Nephron (organoid): ENCODE measurements at regions not wholly inside any gene's neighbourhood (a gene's known extent, or its start where the extent isn't known, plus 50 kb on each side); places are given as distances from the start of the nearest gene placed in this dataset.

Experiments used
- H3K27ac Mint-ChIP-seq, 3 experiments: 2 replicates each; pipeline ENCODE4 v1.8.0; 2020; ENCODE audit warnings: mixed read lengths in 3 of 3, mild to moderate bottlenecking in 2 of 3, moderate library complexity in 1 of 3
- H3K27me3 Mint-ChIP-seq: 2 replicates; pipeline ENCODE4 v1.8.0; 2021; ENCODE audit warnings: low read depth, mild to moderate bottlenecking, moderate library complexity, mixed read lengths
- H3K36me3 Mint-ChIP-seq: 2 replicates; pipeline ENCODE4 v1.8.0; 2020; ENCODE audit warnings: low read depth, mixed read lengths
- H3K4me1 Mint-ChIP-seq: 2 replicates; pipeline ENCODE4 v1.8.0; 2020; ENCODE audit warnings: mixed read lengths
- H3K4me3 Mint-ChIP-seq, 3 experiments: 2 replicates each; pipeline ENCODE4 v1.8.0; 2020; ENCODE audit warnings: mild to moderate bottlenecking in 3 of 3, mixed read lengths in 3 of 3, moderate library complexity in 2 of 3
- H3K9me3 Mint-ChIP-seq: 2 replicates; pipeline ENCODE4 v1.8.0; 2020; ENCODE audit warnings: mixed read lengths
- CTCF ChIP-seq, 3 experiments: fragments of 200-600 bp; sonication (generic); IDR thresholded peaks; one replicate each; pipeline ENCODE4 v1.5.0; 2021; ENCODE audit warnings: antibody characterized with exemption in 3 of 3; ENCODE audit not compliant: unreplicated experiment in 3 of 3

- peaks cover 9% of the 10 kb centered on the region for H3K27me3 Mint-ChIP-seq
- no peaks in the 10 kb centered on the region for H3K36me3 Mint-ChIP-seq
- H3K4me1 Mint-ChIP-seq = no peaks in the 10 kb centered on the region
- H3K9me3 Mint-ChIP-seq = peaks cover 34% of the 10 kb centered on the region
- no peak overlapping the region for H3K27ac Mint-ChIP-seq
- no peak overlapping the region for H3K4me3 Mint-ChIP-seq
- no peak for TF ChIP-seq CTCF (IDR thresholded peaks at IDR 0.05; ENCODE audit: unreplicated experiment in 3 of 3)
Measured at GRCh38 chr9:93786204-93786603, 169.0 kb downstream of the BARX1 start.

- Mint-ChIP-seq H3K9me3 (no peaks in the 10 kb centered on the region), H3K27me3 (no peaks in the 10 kb centered on the region), H3K4me1 (no peaks in the 10 kb centered on the region), H3K36me3 (no peaks in the 10 kb centered on the region), H3K27ac (no peak overlapping the region), H3K4me3 (no peak overlapping the region)
- TF ChIP-seq CTCF (IDR thresholded peaks at IDR 0.05; ENCODE audit: unreplicated experiment in 3 of 3) = no peak
Measured at GRCh38 chr9:93776873-93777272, 178.3 kb downstream of the BARX1 start.

- no peak overlapping the region for H3K27ac Mint-ChIP-seq
- H3K4me3 Mint-ChIP-seq = no peak overlapping the region
- H3K9me3 Mint-ChIP-seq = no peaks in the 10 kb centered on the region
- H3K27me3 Mint-ChIP-seq = no peaks in the 10 kb centered on the region
- no peak for TF ChIP-seq CTCF (IDR thresholded peaks at IDR 0.05; ENCODE audit: unreplicated experiment in 3 of 3)
- H3K36me3 Mint-ChIP-seq = no peaks in the 10 kb centered on the region
- H3K4me1 Mint-ChIP-seq = no peaks in the 10 kb centered on the region
Measured at GRCh38 chr9:93776256-93776655, 178.9 kb downstream of the BARX1 start.

- Mint-ChIP-seq H3K27me3 (no peaks in the 10 kb centered on the region), H3K4me3 (no peak overlapping the region), H3K4me1 (no peaks in the 10 kb centered on the region), H3K27ac (no peak overlapping the region), H3K9me3 (peaks cover 2% of the 10 kb centered on the region), H3K36me3 (no peaks in the 10 kb centered on the region)
- no peak for TF ChIP-seq CTCF (IDR thresholded peaks at IDR 0.05; ENCODE audit: unreplicated experiment in 3 of 3)
Measured at GRCh38 chr9:93774331-93775102, 180.6 kb downstream of the BARX1 start.

GRCh38 chr9:93771276-93771675, 183.9 kb downstream of the BARX1 start:
- no peaks in the 10 kb centered on the region for H3K36me3 Mint-ChIP-seq
- TF ChIP-seq CTCF (IDR thresholded peaks at IDR 0.05; ENCODE audit: unreplicated experiment in 3 of 3) = no peak
- H3K27ac Mint-ChIP-seq = no peak overlapping the region
- H3K27me3 Mint-ChIP-seq = peaks cover 3% of the 10 kb centered on the region
- no peak overlapping the region for H3K4me3 Mint-ChIP-seq
- no peaks in the 10 kb centered on the region for H3K4me1 Mint-ChIP-seq
- peaks cover 18% of the 10 kb centered on the region for H3K9me3 Mint-ChIP-seq

- no peak overlapping the region for H3K4me3 Mint-ChIP-seq
- H3K27ac Mint-ChIP-seq = no peak overlapping the region
- peaks cover 30% of the 10 kb centered on the region for H3K9me3 Mint-ChIP-seq
- peaks cover 14% of the 10 kb centered on the region for H3K27me3 Mint-ChIP-seq
- no peaks in the 10 kb centered on the region for H3K4me1 Mint-ChIP-seq
- TF ChIP-seq CTCF (IDR thresholded peaks at IDR 0.05; ENCODE audit: unreplicated experiment in 3 of 3) = no peak
- no peaks in the 10 kb centered on the region for H3K36me3 Mint-ChIP-seq
Measured at GRCh38 chr9:93761822-93762221, 185.4 kb downstream of the PHF2 start.
